ENCODE measurements at regions not wholly inside any gene's neighbourhood (a gene's known extent, or its start where the extent isn't known, plus 50 kb on each side); places are given as distances from the start of the nearest gene placed in this dataset.

DNA sequence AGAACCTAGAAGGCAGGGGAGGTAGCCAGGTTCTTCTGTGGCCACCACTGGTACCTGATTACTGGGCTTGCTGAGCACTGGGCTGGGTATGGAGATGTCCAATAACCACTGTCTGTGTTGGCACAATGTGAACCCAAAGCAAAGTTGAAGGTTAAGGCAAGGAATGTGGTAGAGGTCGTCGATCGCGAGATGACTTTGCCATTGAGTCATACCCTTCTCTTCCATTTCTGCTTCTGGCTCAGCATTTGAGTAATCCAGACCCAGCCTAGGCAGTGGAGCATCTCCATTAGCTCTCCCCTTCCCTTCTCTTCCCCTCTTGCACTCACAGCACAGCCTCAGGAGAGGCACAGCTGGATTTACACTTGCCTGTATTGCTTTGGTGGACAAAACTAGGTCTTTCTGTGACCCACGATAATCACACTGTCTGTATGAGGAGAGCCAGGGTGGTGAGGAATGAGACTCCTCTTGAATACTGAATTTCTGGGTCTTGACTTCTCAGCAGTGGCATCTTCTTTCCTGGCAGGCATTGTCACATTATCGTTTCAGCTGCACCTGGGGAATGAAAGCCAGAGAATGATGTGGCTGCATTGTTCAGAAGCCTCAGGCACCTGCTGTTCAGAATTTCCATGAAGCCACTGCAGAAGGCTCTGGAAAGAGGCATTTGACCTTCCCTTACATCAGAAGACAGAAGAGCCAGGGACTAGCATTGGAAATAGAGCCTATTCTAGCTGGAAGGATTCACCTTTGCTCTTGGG, 272.6 kb downstream of the PDCD6IP start:
- no peak overlapping the region for H3K9ac ChIP-seq (ENCODE audit: low read length)
- H4K91ac ChIP-seq (ENCODE audit: low read length), result no peak overlapping the region
- no peak overlapping the region for H3K4me3 ChIP-seq (ENCODE audit: insufficient read depth in 1 of 2, low read depth in 1 of 2, low read length in 2 of 2)
- no peak overlapping the region for H3K23ac ChIP-seq (ENCODE audit: low read length in 2 of 2)
- H4K8ac ChIP-seq (ENCODE audit: low read length), result no peak overlapping the region
- H2AK5ac ChIP-seq (ENCODE audit: low read length, severe bottlenecking), result no peak overlapping the region
- no peaks in the 10 kb centered on the region for H3K27me3 ChIP-seq (ENCODE audit: control insufficient read depth in 1 of 2, insufficient read depth in 1 of 2, low read length in 2 of 2)
- no peaks in the 10 kb centered on the region for H3K4me1 ChIP-seq (ENCODE audit: control insufficient read depth, insufficient read depth, low read depth, low read length)
- no peak overlapping the region for H2BK12ac ChIP-seq (ENCODE audit: low read length in 2 of 2)
- H2BK5ac ChIP-seq (ENCODE audit: low read depth, low read length, poor library complexity, severe bottlenecking), result no peak overlapping the region
- WGBS, result 80% methylated on average over 6 of the region's 6 CpGs
- H3K79me1 ChIP-seq (replicated peaks; ENCODE audit: low read length, poor library complexity, severe bottlenecking), result no peaks in the 10 kb centered on the region
- H2AFZ ChIP-seq (ENCODE audit: low read depth, low read length), result no peak overlapping the region
- H3K4me2 ChIP-seq (ENCODE audit: low read length, poor library complexity, severe bottlenecking), result no peak overlapping the region
- H3K9me3 ChIP-seq (ENCODE audit: control insufficient read depth, low read length), result no peaks in the 10 kb centered on the region
- H3K18ac ChIP-seq (ENCODE audit: low read depth in 1 of 2, low read length in 2 of 2), result no peak overlapping the region
- H3K14ac ChIP-seq (ENCODE audit: low read length in 2 of 2), result no peak overlapping the region
- H3K36me3 ChIP-seq (ENCODE audit: control insufficient read depth in 1 of 2, insufficient read depth in 2 of 2, low read depth in 1 of 2, low read length in 2 of 2), result no peaks in the 10 kb centered on the region
- H3K4ac ChIP-seq (ENCODE audit: low read depth in 1 of 2, low read length in 2 of 2), result no peak overlapping the region
- H2BK15ac ChIP-seq (ENCODE audit: low read depth, poor library complexity, severe bottlenecking), result no peak overlapping the region
- H3K27ac ChIP-seq (ENCODE audit: low read length, poor library complexity, severe bottlenecking), result no peak overlapping the region
- no peak for DNase-seq
- H2BK120ac ChIP-seq (ENCODE audit: low read depth, low read length), result no peak overlapping the region

- no peak overlapping the region for H3K4me2 ChIP-seq (ENCODE audit: low read length, poor library complexity, severe bottlenecking)
- H4K91ac ChIP-seq (ENCODE audit: low read length), result no peak overlapping the region
- no peak overlapping the region for H3K18ac ChIP-seq (ENCODE audit: low read depth in 1 of 2, low read length in 2 of 2)
- no peaks in the 10 kb centered on the region for H3K27me3 ChIP-seq (ENCODE audit: control insufficient read depth in 1 of 2, insufficient read depth in 1 of 2, low read length in 2 of 2)
- no peak overlapping the region for H3K9ac ChIP-seq (ENCODE audit: low read length)
- H3K27ac ChIP-seq (ENCODE audit: low read length, poor library complexity, severe bottlenecking), result no peak overlapping the region
- H3K4me3 ChIP-seq (ENCODE audit: insufficient read depth in 1 of 2, low read depth in 1 of 2, low read length in 2 of 2), result no peak overlapping the region
- H3K9me3 ChIP-seq (ENCODE audit: control insufficient read depth, low read length), result no peaks in the 10 kb centered on the region
- no peak overlapping the region for H2BK15ac ChIP-seq (ENCODE audit: low read depth, poor library complexity, severe bottlenecking)
- H2BK5ac ChIP-seq (ENCODE audit: low read depth, low read length, poor library complexity, severe bottlenecking), result no peak overlapping the region
- H2BK120ac ChIP-seq (ENCODE audit: low read depth, low read length), result no peak overlapping the region
- H3K79me1 ChIP-seq (replicated peaks; ENCODE audit: low read length, poor library complexity, severe bottlenecking), result no peaks in the 10 kb centered on the region
- H2BK12ac ChIP-seq (ENCODE audit: low read length in 2 of 2), result no peak overlapping the region
- no peaks in the 10 kb centered on the region for H3K36me3 ChIP-seq (ENCODE audit: control insufficient read depth in 1 of 2, insufficient read depth in 2 of 2, low read depth in 1 of 2, low read length in 2 of 2)
- DNase-seq, result peak; percentile 22
- H2AFZ ChIP-seq (ENCODE audit: low read depth, low read length), result no peak overlapping the region
- no peak overlapping the region for H2AK5ac ChIP-seq (ENCODE audit: low read length, severe bottlenecking)
- H3K4me1 ChIP-seq (ENCODE audit: control insufficient read depth, insufficient read depth, low read depth, low read length), result no peaks in the 10 kb centered on the region
- H4K8ac ChIP-seq (ENCODE audit: low read length), result no peak overlapping the region
- no peak overlapping the region for H3K4ac ChIP-seq (ENCODE audit: low read depth in 1 of 2, low read length in 2 of 2)
- H3K14ac ChIP-seq (ENCODE audit: low read length in 2 of 2), result no peak overlapping the region
- no peak overlapping the region for H3K23ac ChIP-seq (ENCODE audit: low read length in 2 of 2)
- WGBS, result 100% methylated on average over 1 of the region's 2 CpGs
These were observed 273.9 kb downstream of the PDCD6IP start for GRCh38 chr3:34072297-34072696.

DNA sequence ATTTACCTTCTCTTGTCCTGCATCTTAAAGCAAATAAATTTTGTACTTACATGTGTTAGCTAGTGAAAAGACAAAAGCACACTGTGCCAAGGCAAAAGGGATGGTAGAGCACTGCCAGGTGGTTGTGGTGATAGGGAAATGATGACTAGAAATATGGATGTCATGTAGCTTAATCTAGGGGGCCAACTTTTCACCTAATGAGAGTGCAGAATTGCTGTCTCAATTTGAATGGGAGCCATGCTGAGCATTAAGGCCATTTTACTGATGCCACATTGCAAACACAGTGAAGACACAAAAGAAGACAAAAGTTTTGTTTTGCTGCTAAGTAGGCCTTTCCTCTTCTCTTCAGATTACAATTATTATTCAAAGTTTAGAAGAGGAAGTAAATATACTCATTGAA, 274.7 kb downstream of the PDCD6IP start:
- no peak overlapping the region for H2AK5ac ChIP-seq (ENCODE audit: low read length, severe bottlenecking)
- no peak overlapping the region for H3K23ac ChIP-seq (ENCODE audit: low read length in 2 of 2)
- no peak overlapping the region for H4K8ac ChIP-seq (ENCODE audit: low read length)
- H3K9me3 ChIP-seq (ENCODE audit: control insufficient read depth, low read length), result no peaks in the 10 kb centered on the region
- no peaks in the 10 kb centered on the region for H3K79me1 ChIP-seq (replicated peaks; ENCODE audit: low read length, poor library complexity, severe bottlenecking)
- H3K14ac ChIP-seq (ENCODE audit: low read length in 2 of 2), result no peak overlapping the region
- H4K91ac ChIP-seq (ENCODE audit: low read length), result no peak overlapping the region
- no peak for DNase-seq
- H3K4me3 ChIP-seq (ENCODE audit: insufficient read depth in 1 of 2, low read depth in 1 of 2, low read length in 2 of 2), result no peak overlapping the region
- no peaks in the 10 kb centered on the region for H3K36me3 ChIP-seq (ENCODE audit: control insufficient read depth in 1 of 2, insufficient read depth in 2 of 2, low read depth in 1 of 2, low read length in 2 of 2)
- no peaks in the 10 kb centered on the region for H3K27me3 ChIP-seq (ENCODE audit: control insufficient read depth in 1 of 2, insufficient read depth in 1 of 2, low read length in 2 of 2)
- H2BK15ac ChIP-seq (ENCODE audit: low read depth, poor library complexity, severe bottlenecking), result no peak overlapping the region
- H3K18ac ChIP-seq (ENCODE audit: low read depth in 1 of 2, low read length in 2 of 2), result no peak overlapping the region
- no peak overlapping the region for H3K9ac ChIP-seq (ENCODE audit: low read length)
- H3K4me2 ChIP-seq (ENCODE audit: low read length, poor library complexity, severe bottlenecking), result no peak overlapping the region
- H3K27ac ChIP-seq (ENCODE audit: low read length, poor library complexity, severe bottlenecking), result no peak overlapping the region
- no peak overlapping the region for H2BK5ac ChIP-seq (ENCODE audit: low read depth, low read length, poor library complexity, severe bottlenecking)
- no peak overlapping the region for H3K4ac ChIP-seq (ENCODE audit: low read depth in 1 of 2, low read length in 2 of 2)
- H3K4me1 ChIP-seq (ENCODE audit: control insufficient read depth, insufficient read depth, low read depth, low read length), result no peaks in the 10 kb centered on the region
- no peak overlapping the region for H2BK120ac ChIP-seq (ENCODE audit: low read depth, low read length)
- no peak overlapping the region for H2AFZ ChIP-seq (ENCODE audit: low read depth, low read length)
- H2BK12ac ChIP-seq (ENCODE audit: low read length in 2 of 2), result no peak overlapping the region

DNA sequence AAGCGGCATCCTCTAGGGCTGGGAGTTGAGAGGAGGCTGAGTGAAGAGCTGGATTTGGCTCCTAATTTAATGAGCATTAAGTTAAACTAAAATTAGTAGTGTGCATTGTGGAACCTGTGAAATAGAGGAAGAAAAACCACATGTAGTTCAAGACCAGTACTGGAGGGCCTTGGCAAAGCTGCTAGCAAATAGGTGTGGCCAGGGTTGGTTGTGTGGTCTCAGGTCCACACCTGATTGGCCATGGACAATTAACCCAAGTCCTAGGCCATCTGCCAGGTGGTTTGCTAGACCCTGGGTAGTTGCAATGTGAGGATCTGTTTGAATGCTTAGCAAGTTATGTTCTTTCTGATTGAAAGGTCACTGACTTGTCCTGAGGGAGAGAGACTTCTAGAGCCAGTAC, 275.5 kb downstream of the PDCD6IP start:
- Histone ChIP-seq H3K27ac (ENCODE audit: low read length, poor library complexity, severe bottlenecking) (no peak overlapping the region), H3K23ac (ENCODE audit: low read length in 2 of 2) (peak overlapping the region in 1 of 2 experiments; percentile 81), H3K4me2 (ENCODE audit: low read length, poor library complexity, severe bottlenecking) (no peak overlapping the region), H4K8ac (ENCODE audit: low read length) (no peak overlapping the region), H3K18ac (ENCODE audit: low read depth in 1 of 2, low read length in 2 of 2) (no peak overlapping the region), H3K9ac (ENCODE audit: low read length) (no peak overlapping the region), H2BK5ac (ENCODE audit: low read depth, low read length, poor library complexity, severe bottlenecking) (no peak overlapping the region), H4K91ac (ENCODE audit: low read length) (no peak overlapping the region), H3K4me3 (ENCODE audit: insufficient read depth in 1 of 2, low read depth in 1 of 2, low read length in 2 of 2) (no peak overlapping the region), H3K9me3 (ENCODE audit: control insufficient read depth, low read length) (no peaks in the 10 kb centered on the region), H3K14ac (ENCODE audit: low read length in 2 of 2) (no peak overlapping the region), H3K36me3 (ENCODE audit: control insufficient read depth in 1 of 2, insufficient read depth in 2 of 2, low read depth in 1 of 2, low read length in 2 of 2) (no peaks in the 10 kb centered on the region), H2BK12ac (ENCODE audit: low read length in 2 of 2) (no peak overlapping the region), H3K4me1 (ENCODE audit: control insufficient read depth, insufficient read depth, low read depth, low read length) (peaks cover 2% of the 10 kb centered on the region), H3K27me3 (ENCODE audit: control insufficient read depth in 1 of 2, insufficient read depth in 1 of 2, low read length in 2 of 2) (no peaks in the 10 kb centered on the region), H2AFZ (ENCODE audit: low read depth, low read length) (no peak overlapping the region), H2BK15ac (ENCODE audit: low read depth, poor library complexity, severe bottlenecking) (no peak overlapping the region), H3K79me1 (replicated peaks; ENCODE audit: low read length, poor library complexity, severe bottlenecking) (no peaks in the 10 kb centered on the region), H2BK120ac (ENCODE audit: low read depth, low read length) (no peak overlapping the region), H3K4ac (ENCODE audit: low read depth in 1 of 2, low read length in 2 of 2) (no peak overlapping the region), H2AK5ac (ENCODE audit: low read length, severe bottlenecking) (no peak overlapping the region)
- WGBS, result 96% methylated on average over 1 of the region's 1 CpG
- DNase-seq, result no peak

Measured in mesenchymal stem cell (in vitro differentiated cells and primary cell).